CD4-positive, alpha-beta T cell (primary cell): ENCODE measurements at regions not wholly inside any gene's neighbourhood (a gene's known extent, or its start where the extent isn't known, plus 50 kb on each side); places are given as distances from the start of the nearest gene placed in this dataset.

Experiments
- ATAC-seq: fragments of 200-7000 bp; cut with Tn5 transposase; one replicate; pipeline ENCODE4 v1.10.0; 2022; ENCODE audit warnings: mild to moderate bottlenecking; ENCODE audit not compliant: poor library complexity
- CTCF ChIA-PET: fragments of 350-600 bp; sonication (Branson Sonifier 250); formaldehyde crosslinking; loops from one replicate; lab custom pipeline; 2021; ENCODE audit warnings: antibody characterized with exemption, inconsistent platforms; lab: Charles Lee
- POLR2A ChIA-PET: fragments of 350-600 bp; sonication (Branson Sonifier 250); formaldehyde crosslinking; loops from one replicate; lab custom pipeline; 2021; ENCODE audit warnings: antibody characterized with exemption, inconsistent platforms; lab: Charles Lee
- DNase-seq, 14 experiments: peaks; one replicate each; pipeline ENCODE4 v3.0.0-alpha.2; 2013 to 2020; ENCODE audit warnings: mixed read lengths in 2 of 14
- H3K27ac ChIP-seq, 2 donors: one replicate each; pipeline versions ENCODE4 v1.5.1 to v1.7.0; 2013; ENCODE audit warnings: low read length in 2 of 2, low read depth in 1 of 2, mild to moderate bottlenecking in 1 of 2
- H3K27me3 ChIP-seq, 2 experiments: 1 replicate in 1 of 2; 2 replicates in 1 of 2; pipeline versions ENCODE4 v1.6.1 to v1.7.0; 2013; ENCODE audit warnings: low read length in 2 of 2, control low read depth in 1 of 2, mild to moderate bottlenecking in 1 of 2, moderate library complexity in 1 of 2; ENCODE audit not compliant: insufficient read depth in 2 of 2, control insufficient read depth in 1 of 2
- H3K36me3 ChIP-seq: one replicate; pipeline ENCODE4 v1.6.1; 2013; ENCODE audit warnings: low read length, control low read depth; ENCODE audit not compliant: insufficient read depth
- H3K4me1 ChIP-seq: one replicate; pipeline ENCODE4 v1.6.1; 2013; ENCODE audit warnings: low read length, control low read depth; ENCODE audit not compliant: insufficient read depth
- H3K4me3 ChIP-seq: one replicate; pipeline ENCODE4 v1.5.1; 2013; ENCODE audit warnings: mild to moderate bottlenecking, low read length, moderate library complexity
- H3K9me3 ChIP-seq, 2 experiments: 1 replicate in 1 of 2; 2 replicates in 1 of 2; pipeline versions ENCODE4 v1.6.1 to v1.7.0; 2013; ENCODE audit warnings: low read length in 2 of 2, mild to moderate bottlenecking in 2 of 2, control low read depth in 1 of 2, moderate library complexity in 1 of 2; ENCODE audit not compliant: control insufficient read depth in 1 of 2, insufficient read depth in 1 of 2
- H3K27ac Mint-ChIP-seq: one replicate; pipeline ENCODE4 v1.8.0; 2020; ENCODE audit warnings: mixed read lengths
- H3K27me3 Mint-ChIP-seq: one replicate; pipeline ENCODE4 v1.8.0; 2021; ENCODE audit warnings: mixed read lengths
- H3K36me3 Mint-ChIP-seq: one replicate; pipeline ENCODE4 v1.8.0; 2021; ENCODE audit warnings: low read depth, mixed read lengths
- H3K4me1 Mint-ChIP-seq: one replicate; pipeline ENCODE4 v1.8.0; 2021; ENCODE audit warnings: low read depth, mixed read lengths
- H3K4me3 Mint-ChIP-seq: one replicate; pipeline ENCODE4 v1.8.0; 2020; ENCODE audit warnings: mild to moderate bottlenecking, mixed read lengths
- H3K9me3 Mint-ChIP-seq: one replicate; pipeline ENCODE4 v1.8.0; 2020; ENCODE audit warnings: mixed read lengths
- CTCF ChIP-seq: fragments of 200-600 bp; IDR thresholded peaks from one replicate; pipeline ENCODE4 v1.8.0; 2022; ENCODE audit warnings: antibody characterized with exemption, mild to moderate bottlenecking
- intact Hi-C, 2 experiments: fragments of 100-400 bp; cut with DNase I in 1 of 2; cut with micrococcal nuclease in 1 of 2; formaldehyde crosslinking; loops; one replicate each; pipeline versions ENCODE4 v1.15.1 to v1.9.0; 2023 to 2025; cut with DNase I, micrococcal nuclease

GRCh38 chr12:107484941-107485340 is 200.7 kb upstream of the PWP1 start:
- Mint-ChIP-seq H3K4me3 (no peak overlapping the region), H3K4me1 (peaks cover 60% of the 10 kb centered on the region), H3K9me3 (no peaks in the 10 kb centered on the region), H3K36me3 (no peaks in the 10 kb centered on the region), H3K27ac (no peak overlapping the region), H3K27me3 (no peaks in the 10 kb centered on the region)
- Histone ChIP-seq H3K27ac (no peak overlapping the region), H3K4me3 (no peak overlapping the region), H3K27me3 (no peaks in the 10 kb centered on the region), H3K4me1 (peaks cover 12% of the 10 kb centered on the region), H3K36me3 (no peaks in the 10 kb centered on the region), H3K9me3 (no peaks in the 10 kb centered on the region)
- intact Hi-C loops: no loop called here
- ChIA-PET CTCF (no interaction called here), POLR2A (no interaction called here)
- no peak for TF ChIP-seq CTCF
- DNase-seq: no peak
- ATAC-seq: no peak

GRCh38 chr12:107485731-107486130 is 199.9 kb upstream of the PWP1 start:
- H3K27me3 Mint-ChIP-seq: no peaks in the 10 kb centered on the region
- DNase-seq: no peak
- no peak for ATAC-seq
- H3K36me3 Mint-ChIP-seq: no peaks in the 10 kb centered on the region
- H3K9me3 Mint-ChIP-seq: no peaks in the 10 kb centered on the region
- POLR2A ChIA-PET: no interaction called here
- TF ChIP-seq CTCF: no peak
- no peak overlapping the region for H3K4me3 Mint-ChIP-seq
- peaks cover 60% of the 10 kb centered on the region for H3K4me1 Mint-ChIP-seq
- no peak overlapping the region for H3K27ac ChIP-seq
- no peaks in the 10 kb centered on the region for H3K27me3 ChIP-seq
- no peaks in the 10 kb centered on the region for H3K36me3 ChIP-seq
- peaks cover 12% of the 10 kb centered on the region for H3K4me1 ChIP-seq
- H3K27ac Mint-ChIP-seq: peak overlapping the region; percentile 38
- H3K9me3 ChIP-seq: no peaks in the 10 kb centered on the region
- intact Hi-C loops: no loop called here
- no peak overlapping the region for H3K4me3 ChIP-seq
- CTCF ChIA-PET: no interaction called here

- H3K27me3 ChIP-seq: no peaks in the 10 kb centered on the region
- Mint-ChIP-seq H3K9me3 (no peaks in the 10 kb centered on the region), H3K4me3 (no peak overlapping the region), H3K27ac (peak overlapping the region; percentile 38), H3K27me3 (no peaks in the 10 kb centered on the region), H3K36me3 (no peaks in the 10 kb centered on the region), H3K4me1 (peaks cover 65% of the 10 kb centered on the region)
- H3K4me1 ChIP-seq: peaks cover 17% of the 10 kb centered on the region
- no peaks in the 10 kb centered on the region for H3K36me3 ChIP-seq
- no peaks in the 10 kb centered on the region for H3K9me3 ChIP-seq
- H3K4me3 ChIP-seq: no peak overlapping the region
- ChIA-PET POLR2A (no interaction called here), CTCF (no interaction called here)
- no peak for ATAC-seq
- H3K27ac ChIP-seq: no peak overlapping the region
- no peak for DNase-seq
- no peak for TF ChIP-seq CTCF
- intact Hi-C loops: no loop called here
Measured at GRCh38 chr12:107486140-107486892, 199.3 kb upstream of the PWP1 start.
